ENCODE measurements at regions not wholly inside any gene's neighbourhood (a gene's known extent, or its start where the extent isn't known, plus 50 kb on each side); places are given as distances from the start of the nearest gene placed in this dataset.
"Not testable (repeated sequence)": the region's sequence is repeated elsewhere in the genome, so short reads cannot be mapped to it uniquely, and the experiment has no call there.

DNA sequence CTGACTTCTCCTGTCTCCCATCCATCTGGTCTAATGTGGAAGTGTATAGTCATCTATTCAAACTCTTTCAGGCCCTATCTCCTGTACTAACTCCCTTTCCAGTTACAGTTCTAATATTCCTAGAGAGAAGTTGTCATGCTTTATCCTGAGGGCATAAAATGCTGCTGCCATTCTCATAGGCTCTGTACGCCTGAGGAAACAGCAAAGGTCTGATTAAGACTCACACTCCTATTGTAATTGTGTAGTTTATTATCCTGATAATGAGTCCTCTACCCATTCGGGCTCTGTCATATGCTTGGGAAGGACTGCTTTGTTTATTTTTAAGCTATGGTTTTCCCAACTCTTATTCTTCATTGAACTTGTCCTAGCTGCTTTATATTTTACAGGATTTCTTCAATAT, 290.4 kb downstream of the TMEM38B start:
- no peak for DNase-seq

DNA sequence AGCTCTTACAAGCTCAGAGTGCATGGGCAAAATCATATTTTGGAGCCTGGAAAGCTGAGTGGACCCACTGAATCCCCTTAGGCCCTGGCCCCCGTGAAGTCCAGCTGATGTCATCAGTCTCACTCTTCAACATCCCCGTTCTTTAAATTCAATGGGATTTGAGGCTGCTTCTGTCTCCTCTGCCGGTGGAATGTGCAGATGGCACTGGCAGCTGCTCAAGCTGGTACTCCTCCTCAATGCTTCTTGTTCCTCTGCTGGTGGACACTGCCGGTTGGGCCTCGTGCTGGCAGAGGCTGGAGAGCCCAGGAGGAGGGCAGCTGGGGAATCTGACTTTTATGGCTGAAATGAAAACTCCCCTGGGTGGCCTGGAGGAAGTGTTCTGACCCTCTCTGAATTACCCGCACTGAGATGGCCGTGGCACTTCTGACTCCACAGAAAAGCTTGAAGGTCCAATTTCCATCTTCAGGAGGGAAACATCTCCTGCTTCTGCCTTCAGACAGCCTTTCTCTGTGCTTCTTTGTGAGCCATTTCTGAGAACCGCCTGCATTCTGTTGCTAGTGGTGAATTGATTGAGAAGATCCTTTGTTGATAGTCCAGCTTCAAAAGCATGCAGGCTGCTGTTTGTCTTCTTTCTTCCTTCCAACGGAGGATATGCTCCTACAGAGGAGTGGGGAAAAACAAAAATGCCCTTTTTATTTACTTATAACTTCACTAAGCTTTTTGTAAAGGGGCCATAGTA, 298.9 kb downstream of the TMEM38B start:
- no peak for DNase-seq

DNA sequence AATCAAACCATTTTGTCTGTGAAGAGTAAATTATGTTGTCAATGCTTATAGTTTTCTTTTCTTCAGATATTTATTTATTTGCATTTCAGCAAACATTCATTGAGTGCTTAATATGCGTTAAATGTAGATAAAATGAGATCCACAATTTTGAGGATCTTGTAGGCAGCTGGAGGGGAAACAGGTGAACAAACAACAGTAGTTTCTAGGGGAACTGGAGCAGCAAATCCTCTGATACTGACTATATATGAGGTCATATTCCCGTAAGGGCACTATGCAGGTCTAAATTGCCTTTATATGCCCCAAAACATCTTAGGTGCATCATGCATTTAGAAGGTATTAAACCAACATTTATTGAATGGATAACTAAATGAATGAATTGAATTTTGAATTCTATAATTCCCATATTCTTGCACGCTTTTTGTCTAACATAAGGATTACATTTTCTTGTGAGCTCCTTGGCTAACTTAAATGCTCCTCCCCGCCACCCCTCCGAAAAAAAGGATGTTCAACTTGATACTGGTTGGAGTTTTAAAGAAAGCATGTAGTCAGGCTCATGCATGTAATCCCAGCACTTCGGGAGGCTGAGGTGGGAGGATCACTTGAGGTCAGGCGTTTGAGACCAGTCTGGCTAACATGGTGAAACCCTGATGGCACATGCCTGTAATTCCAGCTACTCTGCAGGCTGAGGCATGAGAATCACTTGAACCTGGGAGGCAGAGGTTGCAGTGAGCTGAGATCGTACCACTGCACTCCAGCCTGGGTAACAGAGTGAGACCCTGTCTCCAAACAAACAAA, 299.8 kb downstream of the TMEM38B start:
- DNase-seq = no peak

DNA sequence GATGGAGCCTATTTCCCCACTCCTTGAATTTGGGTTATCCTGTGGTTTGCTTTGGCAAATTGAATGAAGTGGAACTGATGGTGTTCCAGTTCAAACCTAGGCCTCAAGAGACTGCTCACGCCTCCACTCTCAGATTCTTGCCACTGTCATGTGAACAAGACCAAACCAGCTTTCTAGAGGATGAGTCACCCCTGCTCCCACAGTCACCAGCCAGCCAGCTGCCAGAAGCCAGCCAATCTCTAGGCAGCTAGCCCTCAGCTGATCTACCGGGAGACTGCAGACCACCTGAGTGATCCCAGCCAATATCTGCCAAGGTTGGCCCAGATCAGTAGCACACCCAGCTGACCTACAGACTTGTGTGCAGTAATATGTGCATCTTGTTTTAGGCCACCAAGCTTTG, 300.6 kb downstream of the TMEM38B start:
- no peak for DNase-seq

DNA sequence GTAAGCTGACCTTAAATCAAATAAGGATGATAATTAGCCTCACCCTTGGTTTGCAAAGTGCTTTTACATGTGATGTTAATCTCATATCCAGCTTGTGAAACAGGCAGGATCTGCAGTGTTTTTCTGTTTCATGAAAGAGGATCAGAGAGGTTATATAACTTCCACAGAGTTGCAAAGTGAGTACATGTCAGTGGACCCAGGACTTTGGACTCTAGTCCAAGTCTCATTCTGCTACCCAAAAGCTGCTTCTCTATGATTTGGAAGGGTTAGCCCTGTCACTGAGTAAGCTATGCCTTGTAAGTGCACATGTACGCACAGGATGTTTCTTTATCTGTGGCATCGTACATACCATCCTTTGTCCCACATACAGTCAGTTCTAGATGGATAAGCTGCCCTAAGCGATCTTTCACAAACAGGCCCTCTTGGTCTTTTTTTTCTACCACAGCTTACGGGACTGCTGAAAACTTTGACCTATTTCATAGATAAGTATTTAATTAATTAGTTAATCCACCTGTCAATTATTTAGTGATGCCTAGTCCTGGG, 322.9 kb downstream of the TMEM38B start:
- no peak for DNase-seq

DNA sequence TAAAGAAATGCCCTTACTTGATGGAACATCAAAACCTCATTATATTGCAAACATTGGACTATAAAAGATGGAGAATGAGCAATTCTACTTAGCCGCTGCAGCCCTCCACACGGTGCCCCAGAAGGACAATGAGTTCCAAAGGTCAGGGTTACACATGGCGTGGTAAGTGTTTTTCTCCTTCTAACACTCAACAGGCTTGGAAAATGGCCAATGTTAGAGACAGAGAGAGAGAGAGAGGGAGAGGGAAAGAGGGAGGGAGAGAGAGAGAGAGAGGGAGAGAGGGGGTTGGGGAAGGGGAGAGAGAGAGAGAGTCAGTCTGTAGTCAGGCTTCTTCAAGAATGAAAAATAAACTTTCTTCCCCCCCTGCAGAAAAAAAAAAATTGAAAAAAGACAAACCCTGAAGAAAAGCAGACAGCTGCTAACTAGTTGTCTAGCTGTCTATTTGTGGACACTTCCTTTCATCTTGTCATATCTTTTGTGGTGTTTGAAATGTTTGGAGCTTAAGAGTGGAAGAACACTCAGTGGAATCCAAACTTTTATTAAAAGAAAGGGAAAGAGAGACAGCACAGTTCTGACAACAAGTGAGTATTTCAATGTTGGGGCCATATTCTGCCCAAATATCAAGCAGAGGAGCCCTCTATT, 324.8 kb downstream of the TMEM38B start:
- no peak for DNase-seq

DNA sequence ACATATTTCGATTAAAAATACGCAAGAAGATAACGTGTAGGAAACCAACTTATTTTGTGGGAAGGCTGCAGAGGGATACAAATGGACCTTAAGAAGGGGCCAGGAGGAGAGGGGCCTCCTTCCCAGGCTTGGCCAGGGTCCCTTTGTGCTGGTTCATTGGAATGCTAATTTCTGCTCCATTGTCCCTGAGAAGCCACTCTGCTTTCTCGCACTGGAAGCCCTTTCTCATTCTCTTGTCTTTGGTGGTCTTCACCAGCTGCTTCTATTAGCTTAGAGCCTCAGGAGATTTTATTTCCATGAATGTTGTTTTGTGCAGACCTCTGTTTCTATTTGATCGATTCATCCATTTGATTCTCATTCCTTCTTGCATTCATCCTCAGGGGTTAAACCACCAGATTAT, 325.4 kb downstream of the TMEM38B start:
- DNase-seq = no peak

DNA sequence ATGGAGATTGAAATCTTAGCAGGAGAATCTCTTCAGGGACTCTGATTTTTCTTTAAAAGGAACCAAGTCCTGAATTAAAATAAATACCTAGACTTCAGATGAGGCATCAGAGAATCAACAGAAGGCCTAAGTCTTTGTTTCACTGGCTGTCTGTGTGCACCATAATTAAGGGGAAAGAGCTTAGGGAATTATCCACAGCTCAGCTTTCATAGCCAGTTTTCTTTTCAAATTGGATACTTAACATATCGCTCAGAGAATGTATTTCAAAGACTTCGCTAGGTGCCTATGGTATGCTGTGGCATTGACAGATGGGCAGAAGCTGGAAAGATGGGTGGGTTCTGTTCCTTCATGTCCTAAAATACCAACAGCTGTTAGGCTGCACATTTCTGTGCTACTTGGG, 325.8 kb downstream of the TMEM38B start:
- DNase-seq = no peak

DNA sequence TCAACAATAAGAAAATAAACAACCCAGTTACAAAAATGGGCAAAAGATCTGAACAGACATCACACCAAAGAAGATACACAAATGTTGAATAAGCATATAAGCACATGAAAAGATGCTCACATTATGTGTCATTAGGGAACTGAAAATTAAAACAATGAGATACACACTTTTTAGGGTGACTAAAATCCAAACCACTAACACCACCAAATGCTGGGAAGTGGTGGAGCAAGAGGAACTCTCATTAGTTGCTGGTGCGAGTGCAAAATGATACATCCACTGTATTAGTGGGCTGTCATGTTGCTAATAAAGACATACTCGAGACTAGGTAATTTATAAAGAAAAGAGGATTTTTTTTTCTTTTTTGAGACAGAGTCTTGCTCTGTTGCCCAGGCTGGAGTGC, 329.1 kb downstream of the TMEM38B start:
- DNase-seq = no peak

DNA sequence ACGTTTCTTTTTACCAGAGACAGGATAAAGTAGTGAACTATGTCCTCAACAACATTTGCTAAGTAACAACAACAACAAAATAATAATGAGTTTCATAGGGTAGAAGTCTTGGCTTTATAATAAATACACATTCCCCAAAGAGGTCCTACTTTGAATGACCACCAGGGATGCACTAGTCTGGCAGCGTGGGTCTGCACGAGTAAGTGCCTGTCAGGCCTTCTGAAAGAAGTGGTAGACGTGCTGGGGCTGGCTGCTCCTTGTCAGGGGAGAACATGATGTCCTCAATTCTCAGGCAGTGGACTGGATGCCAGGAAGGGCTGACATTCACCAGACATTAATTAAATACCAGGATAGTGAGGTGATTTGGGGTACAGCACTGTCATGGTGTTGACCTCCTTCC, 331.1 kb downstream of the TMEM38B start:
- DNase-seq = no peak

DNA sequence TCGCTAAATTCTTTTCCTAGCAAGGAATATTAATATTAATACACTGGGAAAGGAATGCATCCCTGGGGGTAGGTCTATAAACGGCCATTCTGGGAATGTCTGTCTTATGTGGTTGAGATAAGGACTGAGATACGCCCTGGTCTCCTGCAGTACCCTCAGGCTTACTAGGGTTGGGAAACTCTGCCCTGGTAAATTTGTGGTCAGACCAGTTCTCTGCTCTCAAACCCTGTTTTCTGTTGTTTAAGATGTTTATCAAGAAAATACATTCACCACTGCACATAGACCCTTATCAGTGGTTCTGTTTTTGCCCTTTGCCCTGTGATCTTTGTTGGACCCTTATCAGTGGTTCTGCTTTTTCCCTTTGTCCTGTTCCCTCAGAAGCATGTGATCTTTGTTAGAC, 335.8 kb downstream of the TMEM38B start:
- not testable (repeated sequence) for DNase-seq

DNA sequence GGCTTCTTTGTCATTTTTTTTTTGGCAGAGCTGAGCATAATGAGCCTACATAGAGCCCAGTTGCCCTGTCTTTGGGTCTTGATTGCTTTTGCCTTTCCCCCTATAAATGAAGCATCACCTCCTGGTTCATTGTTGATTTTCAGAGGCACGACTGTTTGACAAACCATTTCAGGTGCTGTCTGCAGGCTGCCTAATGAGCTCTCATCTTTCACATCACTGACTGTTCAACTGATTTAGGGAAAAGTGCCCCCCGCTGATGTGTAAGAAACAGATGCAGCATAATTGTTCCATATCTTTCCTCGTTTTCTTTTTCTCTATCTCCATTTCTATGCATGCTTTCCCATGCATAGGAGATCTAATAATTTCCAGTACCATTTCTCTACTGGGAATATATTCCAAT, 338.6 kb downstream of the TMEM38B start:
- no peak for DNase-seq

DNA sequence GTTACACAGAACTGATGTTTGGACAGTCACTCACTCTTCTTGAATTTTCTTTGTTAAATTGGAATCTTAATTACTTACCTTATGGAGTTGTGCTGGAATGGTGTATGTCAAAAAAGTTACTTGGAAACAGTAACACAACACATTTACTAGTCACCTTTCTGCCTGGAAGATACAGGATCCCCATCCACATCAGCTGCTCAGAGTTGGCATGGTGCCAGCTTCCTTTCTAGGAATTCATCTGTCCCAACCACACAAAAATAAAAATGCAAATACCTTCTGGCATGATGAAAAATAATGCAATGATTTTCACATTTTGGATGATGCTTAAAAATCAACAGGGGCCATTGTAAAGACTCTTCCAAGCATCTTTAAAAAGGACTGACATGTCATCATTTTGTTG, 341.5 kb downstream of the TMEM38B start:
- DNase-seq = no peak

DNA sequence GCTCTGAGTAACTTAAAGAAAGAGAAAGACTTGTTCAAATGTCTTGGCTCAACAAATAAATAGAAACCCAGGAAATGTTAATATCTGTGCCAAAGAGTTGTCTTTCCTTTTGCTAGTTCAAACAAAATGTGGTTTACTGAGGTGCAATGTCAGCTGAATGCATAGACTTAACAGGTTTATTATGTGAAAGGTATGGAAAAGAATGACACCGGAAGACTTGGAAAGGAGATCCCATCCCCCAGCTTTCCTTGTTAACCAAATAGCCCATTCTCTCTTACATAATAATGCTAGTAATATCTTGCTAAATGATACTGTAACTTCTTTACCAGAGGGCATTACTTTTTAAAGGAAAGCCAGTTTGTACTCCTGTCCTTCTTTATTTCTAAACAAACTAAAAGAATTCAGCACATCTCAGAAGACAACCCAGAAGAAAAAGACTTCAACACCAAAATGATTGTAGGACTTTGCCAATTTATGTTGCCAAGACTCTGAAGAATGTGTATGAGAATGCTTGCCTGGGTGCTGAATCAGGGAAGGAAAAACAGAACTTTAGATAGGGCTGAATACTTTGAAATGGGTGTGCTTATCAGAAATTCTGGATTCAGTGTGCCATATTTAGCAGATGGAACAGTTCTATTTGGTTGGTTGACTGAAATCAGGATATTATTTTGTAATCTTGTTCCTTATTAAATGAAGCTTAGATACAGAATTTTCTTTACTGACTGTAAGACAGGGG, 344.1 kb downstream of the TMEM38B start:
- DNase-seq = no peak

DNA sequence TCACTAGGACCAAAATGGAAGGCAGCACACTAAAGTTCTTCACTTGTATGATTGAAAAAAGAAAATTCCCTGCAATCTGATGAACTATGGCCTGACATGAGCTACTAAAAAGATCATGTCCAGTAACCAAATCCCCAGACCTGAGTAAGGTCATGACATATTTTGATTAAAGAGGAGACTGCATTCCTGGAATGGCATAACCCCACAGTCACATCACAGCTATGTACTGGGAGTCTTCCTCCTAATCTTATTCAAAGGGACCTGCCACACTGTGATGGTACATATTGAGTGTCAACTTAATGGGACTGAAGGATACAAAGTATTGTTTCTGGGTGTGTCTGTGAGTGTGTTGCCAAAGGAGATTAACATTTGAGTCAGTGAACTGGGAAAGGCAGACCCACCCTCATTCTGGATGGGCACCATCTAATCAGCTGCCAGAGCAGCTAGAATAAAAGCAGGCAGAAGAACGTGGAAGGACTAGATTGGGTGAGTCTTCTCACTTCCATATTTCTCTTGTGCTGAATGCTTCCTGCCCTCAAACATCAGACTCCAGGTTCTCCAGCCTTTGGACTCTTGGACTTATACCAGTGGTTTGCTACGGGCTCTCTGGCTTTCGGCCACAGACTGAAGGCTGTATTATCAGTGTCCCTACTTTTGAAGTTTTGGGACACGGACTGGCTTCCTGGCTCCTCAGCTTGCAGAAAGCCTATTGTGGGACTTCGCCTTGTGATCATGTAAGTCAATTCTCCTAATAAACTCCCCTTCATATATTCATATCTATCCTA, 345.0 kb downstream of the TMEM38B start:
- no peak for DNase-seq

DNA sequence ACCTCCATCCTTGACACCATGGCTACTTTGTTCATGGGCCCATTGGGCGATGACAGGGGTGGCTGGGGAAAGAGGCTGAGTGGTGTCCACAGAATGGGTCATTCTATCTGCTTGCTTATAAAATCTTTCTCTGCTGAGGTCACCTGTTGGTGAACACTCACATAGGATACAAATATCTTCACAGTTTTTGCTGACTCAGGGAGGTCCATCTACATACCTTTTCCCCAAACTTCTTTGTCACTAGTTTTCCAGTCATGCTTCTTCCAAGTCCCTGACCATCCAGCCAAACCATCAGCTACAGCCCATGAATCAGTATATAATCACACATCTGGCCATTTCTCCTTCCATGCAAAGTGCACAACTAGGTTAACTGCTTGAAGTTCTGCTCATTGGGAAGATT, 347.6 kb downstream of the TMEM38B start:
- DNase-seq = not testable (repeated sequence)

DNA sequence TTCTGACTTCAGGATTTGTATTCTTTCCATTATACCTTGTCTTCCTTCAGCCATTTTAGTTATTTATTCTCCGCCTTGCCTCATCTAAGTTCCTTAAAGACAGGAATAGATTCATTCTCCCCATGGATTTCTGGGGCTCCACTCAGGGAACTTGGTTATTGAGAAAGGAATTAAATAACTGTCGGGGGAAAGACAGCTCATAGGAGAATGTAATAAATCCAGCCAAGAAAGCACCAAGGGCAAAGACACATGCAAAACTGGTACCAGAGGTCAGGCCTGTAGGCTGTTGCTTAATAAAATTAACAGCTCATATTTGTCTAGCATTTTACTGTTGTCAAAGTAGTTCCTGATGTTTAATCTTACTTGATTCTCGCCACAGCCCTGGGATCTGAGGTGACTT, 357.2 kb downstream of the TMEM38B start:
- no peak for DNase-seq

DNA sequence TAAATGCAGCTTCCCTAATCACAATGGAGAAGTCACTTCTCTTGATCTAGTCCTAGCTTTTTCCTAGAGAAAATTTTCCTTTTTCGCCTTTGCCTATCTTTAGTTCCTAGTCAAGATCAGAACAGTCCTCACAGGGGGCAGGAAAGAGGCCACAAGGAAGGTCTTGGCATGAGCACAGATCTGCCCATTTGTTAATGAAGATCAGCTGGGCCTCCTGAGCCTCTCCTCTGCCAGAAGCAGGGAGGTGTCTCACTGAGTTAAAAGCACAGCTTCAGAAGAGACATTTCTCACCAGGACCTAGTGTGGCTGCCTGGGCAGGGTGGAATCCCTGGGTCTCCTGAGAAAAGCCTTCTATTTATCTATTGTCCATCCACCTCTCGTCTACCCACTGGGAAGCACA, 357.8 kb downstream of the TMEM38B start:
- DNase-seq = no peak

DNA sequence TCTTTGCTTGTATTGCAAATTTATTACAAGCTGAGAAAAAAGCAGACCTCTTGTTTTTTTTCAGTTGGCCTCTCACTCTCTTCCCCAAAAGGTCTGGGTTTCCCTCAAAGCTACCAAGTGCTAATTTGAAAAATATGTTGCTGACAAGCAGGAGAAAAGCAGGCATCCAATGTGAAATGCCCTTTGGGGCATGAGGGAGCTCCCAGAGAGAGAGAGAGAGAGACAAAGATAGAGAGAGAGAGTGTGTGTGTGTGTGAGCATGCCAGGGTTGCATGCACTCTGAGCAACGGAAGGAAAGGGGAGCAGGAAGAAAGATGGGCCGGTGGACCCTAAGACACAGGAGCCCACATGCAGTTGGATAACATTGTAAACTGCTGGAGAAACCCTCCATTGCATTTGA, 358.4 kb downstream of the TMEM38B start:
- DNase-seq = no peak

DNA sequence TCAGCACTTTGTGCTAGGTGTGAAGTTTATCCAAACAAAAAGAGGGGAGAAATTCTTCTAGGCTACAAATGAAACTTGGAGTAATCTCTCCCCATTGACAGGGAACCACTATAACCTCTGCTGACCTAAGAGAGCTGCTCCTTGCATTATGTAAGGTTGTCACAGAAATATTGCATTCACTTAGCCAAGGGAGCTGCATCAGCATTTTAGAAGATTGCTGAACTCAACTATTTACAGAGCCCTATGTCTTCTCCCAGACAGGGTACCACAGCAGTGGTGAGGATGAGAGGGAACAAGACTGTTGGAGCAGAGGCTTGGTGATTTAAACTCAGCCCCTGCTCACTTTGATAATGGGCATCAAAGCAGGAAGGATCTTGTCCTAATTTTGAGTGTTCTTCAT, 362.0 kb downstream of the TMEM38B start:
- DNase-seq = no peak

DNA sequence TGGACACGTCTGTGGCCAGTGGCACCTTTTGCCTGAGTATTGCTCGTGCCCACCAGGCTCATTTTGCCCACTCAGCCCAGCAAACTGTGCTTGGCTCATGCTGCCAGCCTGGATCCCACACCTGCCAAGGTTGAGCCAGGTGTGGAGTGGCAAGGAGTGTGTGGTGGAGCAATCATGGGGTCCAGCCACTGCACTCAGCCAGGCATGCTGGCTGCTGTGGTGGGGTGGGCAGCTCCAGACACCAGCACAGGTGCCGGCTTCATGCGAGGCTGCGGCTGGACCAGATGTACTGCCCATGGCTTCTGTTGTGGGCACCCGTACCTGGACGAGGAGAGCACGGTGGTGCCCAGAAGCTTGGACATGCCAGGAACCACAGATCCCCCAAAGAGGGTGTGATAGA, 364.1 kb downstream of the TMEM38B start:
- no peak for DNase-seq

DNA sequence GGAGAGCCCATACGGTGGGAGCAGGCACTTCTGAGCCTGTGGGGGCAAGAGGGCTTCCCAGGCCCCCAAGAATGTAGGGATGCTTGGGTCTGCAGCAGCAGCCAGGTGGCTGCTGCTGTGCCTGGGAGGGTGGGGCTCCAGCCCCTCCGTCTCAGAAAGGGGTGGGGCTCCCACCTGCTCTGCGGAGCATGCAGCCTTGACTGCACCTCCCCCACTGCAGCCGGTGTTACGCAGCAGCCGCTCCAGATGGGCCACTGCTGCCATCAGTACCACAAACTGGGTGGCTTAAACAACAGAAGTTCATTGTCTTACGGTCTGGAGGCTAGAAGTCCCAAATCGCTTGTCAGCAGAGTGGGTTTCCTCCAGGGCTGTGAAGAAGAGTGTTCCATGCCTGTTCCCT, 365.5 kb downstream of the TMEM38B start:
- no peak for DNase-seq
